ENCODE measurements at regions not wholly inside any gene's neighbourhood (a gene's known extent, or its start where the extent isn't known, plus 50 kb on each side); places are given as distances from the start of the nearest gene placed in this dataset.

DNA sequence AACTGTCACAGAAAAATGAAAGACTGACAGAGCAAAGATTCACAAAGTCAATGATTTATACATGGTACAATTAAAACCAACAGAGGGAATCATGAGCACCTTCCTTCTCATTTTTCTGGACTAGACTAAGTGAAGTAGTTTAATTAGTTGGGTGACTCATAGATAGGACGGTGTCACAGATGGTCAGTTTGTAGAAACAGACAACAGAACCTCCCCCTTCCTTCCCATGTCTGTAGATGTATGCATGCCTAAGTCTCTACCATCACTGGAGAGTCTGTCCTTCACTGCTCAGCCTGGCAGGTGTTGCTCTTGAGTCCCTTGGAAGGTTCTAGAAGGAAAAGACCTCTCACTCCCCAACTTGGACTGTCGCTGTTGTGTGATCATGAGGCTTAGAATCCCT lies 75.4 kb upstream of the EEF1E1 start:
- TF ChIP-seq POLR2AphosphoS5 (IDR thresholded peaks at IDR 0.05; ENCODE audit: low read depth, low read length) (no peak), SIN3A (IDR thresholded peaks at IDR 0.05; ENCODE audit: borderline replicate concordance, insufficient read depth, low read length) (no peak), REST (IDR thresholded peaks at IDR 0.05; ENCODE audit: insufficient read depth in 1 of 2, low read depth in 2 of 2, low read length in 2 of 2) (no peak), FOXP2 (optimal IDR thresholded peaks at IDR 0.05; ENCODE audit: borderline replicate concordance, extremely low read depth, extremely low read length, insufficient read depth) (no peak), TAF1 (IDR thresholded peaks at IDR 0.05; ENCODE audit: borderline replicate concordance, insufficient read depth, low read length) (no peak)

DNA sequence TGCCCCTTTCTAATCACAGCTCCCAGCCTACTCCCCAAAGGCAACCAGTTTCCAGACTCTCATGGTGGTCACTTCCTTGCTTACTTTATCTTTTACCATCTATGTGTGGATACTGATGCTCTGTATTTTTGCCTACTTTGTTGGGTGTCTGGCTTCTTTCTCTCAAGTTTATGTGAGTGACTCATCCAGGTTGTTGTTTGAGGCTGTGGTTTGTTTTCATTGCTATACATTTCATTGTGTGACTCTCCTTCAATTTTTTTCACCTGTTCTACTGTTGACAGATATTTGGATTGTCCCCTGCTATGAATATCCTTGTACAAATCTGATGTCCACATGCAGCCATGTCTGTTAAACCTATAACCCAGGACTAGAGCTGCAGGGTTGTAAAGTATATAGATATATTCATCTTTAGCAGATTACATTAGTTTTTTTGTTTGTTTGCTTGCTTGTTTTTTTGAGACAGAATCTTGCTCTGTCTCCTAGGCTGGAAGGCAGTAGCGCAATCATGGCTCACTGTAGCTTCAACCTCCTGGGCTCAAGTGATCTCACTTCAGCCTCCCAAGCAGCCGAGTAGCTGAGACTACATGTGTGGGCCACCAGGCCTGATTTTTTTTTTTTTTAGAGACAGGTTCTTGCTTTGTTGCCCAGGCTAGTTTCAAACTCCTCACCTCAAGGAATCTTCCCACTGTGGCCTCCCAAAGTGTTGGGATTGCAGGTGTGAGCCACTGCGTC lies 72.9 kb upstream of the EEF1E1 start:
- TF ChIP-seq FOXP2 (optimal IDR thresholded peaks at IDR 0.05; ENCODE audit: borderline replicate concordance, extremely low read depth, extremely low read length, insufficient read depth), result no peak
- TF ChIP-seq TAF1 (IDR thresholded peaks at IDR 0.05; ENCODE audit: borderline replicate concordance, insufficient read depth, low read length), result no peak

GRCh38 chr6:8174571-8174970 lies 72.2 kb upstream of the EEF1E1 start:
- TF ChIP-seq POLR2AphosphoS5 (IDR thresholded peaks at IDR 0.05; ENCODE audit: low read depth, low read length) (no peak), FOXP2 (optimal IDR thresholded peaks at IDR 0.05; ENCODE audit: borderline replicate concordance, extremely low read depth, extremely low read length, insufficient read depth) (no peak), SIN3A (IDR thresholded peaks at IDR 0.05; ENCODE audit: borderline replicate concordance, insufficient read depth, low read length) (no peak), TAF1 (IDR thresholded peaks at IDR 0.05; ENCODE audit: borderline replicate concordance, insufficient read depth, low read length) (no peak), REST (IDR thresholded peaks at IDR 0.05; ENCODE audit: insufficient read depth in 1 of 2, low read depth in 2 of 2, low read length in 2 of 2) (no peak)

- no peak for TF ChIP-seq REST (IDR thresholded peaks at IDR 0.05; ENCODE audit: insufficient read depth in 1 of 2, low read depth in 2 of 2, low read length in 2 of 2)
These were observed 70.2 kb upstream of the EEF1E1 start for GRCh38 chr6:8172530-8172929.

- TF ChIP-seq POLR2AphosphoS5 (IDR thresholded peaks at IDR 0.05; ENCODE audit: low read depth, low read length) (no peak), FOXP2 (optimal IDR thresholded peaks at IDR 0.05; ENCODE audit: borderline replicate concordance, extremely low read depth, extremely low read length, insufficient read depth) (no peak), REST (IDR thresholded peaks at IDR 0.05; ENCODE audit: insufficient read depth in 1 of 2, low read depth in 2 of 2, low read length in 2 of 2) (no peak), SIN3A (IDR thresholded peaks at IDR 0.05; ENCODE audit: borderline replicate concordance, insufficient read depth, low read length) (no peak), TAF1 (IDR thresholded peaks at IDR 0.05; ENCODE audit: borderline replicate concordance, insufficient read depth, low read length) (no peak)
These were observed 68.4 kb upstream of the EEF1E1 start for GRCh38 chr6:8170754-8171153.

All from PFSK-1 (cell line).